GM10266 (cell line): ENCODE measurements at regions not wholly inside any gene's neighbourhood (a gene's known extent, or its start where the extent isn't known, plus 50 kb on each side); places are given as distances from the start of the nearest gene placed in this dataset.

Experiments
- DNase-seq: peaks from one replicate; pipeline ENCODE4 v3.0.0; 2012; ENCODE audit errors: extremely low spot score
- TF ChIP-seq, protein P1 (sequence below): IDR thresholded peaks from 2 replicates; pipeline ENCODE4 v1.5.1; 2012; ENCODE audit warnings: mild to moderate bottlenecking, low read depth; ENCODE audit not compliant: control insufficient read depth, insufficient read depth; ENCODE audit errors: missing control alignments

DNA sequence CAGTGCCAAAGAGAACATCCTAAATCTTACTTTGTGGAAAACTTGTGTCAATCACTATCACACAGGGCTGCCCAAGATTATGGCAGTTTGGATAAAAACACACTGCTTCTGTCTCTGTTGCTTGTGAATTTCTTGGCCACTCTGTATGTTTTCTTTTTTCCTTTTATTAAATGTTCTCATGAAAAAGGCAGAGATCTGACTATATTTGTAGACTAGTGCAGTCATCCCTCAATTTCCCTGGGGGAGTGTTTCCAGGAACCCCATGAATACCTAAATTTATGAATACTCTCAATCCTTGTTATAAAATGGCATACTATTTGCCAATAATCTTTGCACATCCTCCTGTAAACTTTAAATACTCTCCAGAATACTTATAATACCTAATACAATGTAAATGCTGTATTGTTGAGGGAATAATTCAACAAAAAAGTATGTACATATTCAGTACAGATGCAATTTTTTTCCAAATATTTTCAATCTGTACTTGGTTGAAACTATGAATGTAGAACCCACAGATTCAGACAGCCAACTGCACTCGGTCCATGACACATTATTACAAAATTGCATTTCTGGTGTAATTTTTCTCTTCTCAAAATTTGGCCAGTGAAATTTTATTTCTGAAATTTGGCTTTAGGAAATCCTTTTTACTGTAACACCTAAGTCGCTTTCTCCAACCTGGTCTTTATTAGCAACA, 391.9 kb upstream of the PRR16 start:
- TF ChIP-seq, protein P1, sequence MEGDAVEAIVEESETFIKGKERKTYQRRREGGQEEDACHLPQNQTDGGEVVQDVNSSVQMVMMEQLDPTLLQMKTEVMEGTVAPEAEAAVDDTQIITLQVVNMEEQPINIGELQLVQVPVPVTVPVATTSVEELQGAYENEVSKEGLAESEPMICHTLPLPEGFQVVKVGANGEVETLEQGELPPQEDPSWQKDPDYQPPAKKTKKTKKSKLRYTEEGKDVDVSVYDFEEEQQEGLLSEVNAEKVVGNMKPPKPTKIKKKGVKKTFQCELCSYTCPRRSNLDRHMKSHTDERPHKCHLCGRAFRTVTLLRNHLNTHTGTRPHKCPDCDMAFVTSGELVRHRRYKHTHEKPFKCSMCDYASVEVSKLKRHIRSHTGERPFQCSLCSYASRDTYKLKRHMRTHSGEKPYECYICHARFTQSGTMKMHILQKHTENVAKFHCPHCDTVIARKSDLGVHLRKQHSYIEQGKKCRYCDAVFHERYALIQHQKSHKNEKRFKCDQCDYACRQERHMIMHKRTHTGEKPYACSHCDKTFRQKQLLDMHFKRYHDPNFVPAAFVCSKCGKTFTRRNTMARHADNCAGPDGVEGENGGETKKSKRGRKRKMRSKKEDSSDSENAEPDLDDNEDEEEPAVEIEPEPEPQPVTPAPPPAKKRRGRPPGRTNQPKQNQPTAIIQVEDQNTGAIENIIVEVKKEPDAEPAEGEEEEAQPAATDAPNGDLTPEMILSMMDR: no peak
- no peak for DNase-seq

DNA sequence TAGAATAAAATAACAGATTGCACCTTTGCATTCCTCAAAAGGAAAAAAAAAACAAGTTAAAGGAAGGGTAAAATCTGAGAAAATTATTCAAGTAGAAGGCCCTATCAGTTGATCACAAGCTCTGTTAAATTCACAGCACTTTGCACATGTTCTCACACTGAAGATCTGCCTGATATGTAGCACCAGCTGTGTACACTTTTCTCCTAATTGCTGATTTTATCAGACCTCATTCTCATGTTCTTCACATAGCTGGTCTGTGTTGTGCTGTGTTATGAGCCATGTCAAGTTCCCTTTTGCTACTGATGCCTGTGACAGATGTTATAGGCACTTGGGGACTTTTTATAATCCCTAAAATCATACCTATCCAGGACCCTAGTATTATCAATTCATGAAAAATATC, 390.4 kb upstream of the PRR16 start:
- no peak for DNase-seq
- TF ChIP-seq, protein P1: no peak

DNA sequence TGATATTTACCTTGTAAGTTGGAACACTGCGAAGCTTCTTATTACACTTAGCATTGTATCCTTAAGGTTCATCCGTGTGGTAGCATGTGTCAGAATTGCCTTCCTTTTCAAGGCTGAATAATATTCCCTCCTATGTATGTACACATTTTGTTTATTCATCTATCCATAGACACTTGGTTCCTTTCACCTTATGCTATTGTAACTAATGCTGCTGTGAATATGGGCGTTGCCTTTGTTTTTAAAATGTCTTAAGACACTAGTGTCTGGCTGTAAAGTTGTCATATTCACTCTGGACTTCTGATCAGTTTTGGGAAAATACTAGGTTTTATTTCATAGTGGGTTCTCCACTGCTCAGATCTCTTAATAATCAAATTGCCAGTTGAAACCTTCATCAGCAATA, 383.3 kb upstream of the PRR16 start:
- TF ChIP-seq, protein P1: no peak

DNA sequence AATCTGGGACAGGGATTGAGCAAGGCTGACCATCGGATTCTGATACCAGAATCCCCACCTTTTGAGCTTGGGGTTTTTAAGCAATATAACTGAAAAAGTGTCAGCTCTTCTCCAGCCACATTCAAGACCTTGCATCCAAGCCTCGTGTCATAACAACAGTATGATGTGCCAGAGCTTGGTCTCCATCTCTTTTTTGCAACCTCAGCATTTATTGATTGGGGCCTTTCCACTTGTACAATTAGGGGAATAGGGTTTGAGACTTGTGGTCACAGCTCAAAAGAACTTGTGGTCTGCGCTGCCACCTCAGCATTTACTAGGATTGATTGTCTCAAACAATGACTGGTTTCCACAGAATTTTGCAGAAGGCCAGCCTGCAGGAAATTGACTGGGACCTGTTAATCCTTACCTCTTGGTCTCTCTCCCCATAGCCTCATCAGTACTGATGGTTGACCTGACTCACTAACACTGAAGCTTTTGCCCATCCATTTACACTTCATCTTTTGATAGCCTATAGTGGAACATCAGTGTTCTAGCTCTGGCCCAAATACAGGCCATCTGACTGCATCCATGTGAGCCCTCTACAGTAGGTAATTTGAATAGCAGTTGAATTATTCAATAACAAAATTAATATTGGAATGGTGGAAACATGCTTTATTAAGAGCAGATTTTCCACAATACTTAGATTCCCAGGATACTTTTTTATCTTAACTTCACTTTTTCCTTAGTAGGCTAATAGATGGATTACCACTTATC, 381.6 kb upstream of the PRR16 start:
- no peak for DNase-seq
- TF ChIP-seq, protein P1: no peak

More for the DNA sequence above, 383.3 kb upstream of the PRR16 start:
- no peak for DNase-seq

DNA sequence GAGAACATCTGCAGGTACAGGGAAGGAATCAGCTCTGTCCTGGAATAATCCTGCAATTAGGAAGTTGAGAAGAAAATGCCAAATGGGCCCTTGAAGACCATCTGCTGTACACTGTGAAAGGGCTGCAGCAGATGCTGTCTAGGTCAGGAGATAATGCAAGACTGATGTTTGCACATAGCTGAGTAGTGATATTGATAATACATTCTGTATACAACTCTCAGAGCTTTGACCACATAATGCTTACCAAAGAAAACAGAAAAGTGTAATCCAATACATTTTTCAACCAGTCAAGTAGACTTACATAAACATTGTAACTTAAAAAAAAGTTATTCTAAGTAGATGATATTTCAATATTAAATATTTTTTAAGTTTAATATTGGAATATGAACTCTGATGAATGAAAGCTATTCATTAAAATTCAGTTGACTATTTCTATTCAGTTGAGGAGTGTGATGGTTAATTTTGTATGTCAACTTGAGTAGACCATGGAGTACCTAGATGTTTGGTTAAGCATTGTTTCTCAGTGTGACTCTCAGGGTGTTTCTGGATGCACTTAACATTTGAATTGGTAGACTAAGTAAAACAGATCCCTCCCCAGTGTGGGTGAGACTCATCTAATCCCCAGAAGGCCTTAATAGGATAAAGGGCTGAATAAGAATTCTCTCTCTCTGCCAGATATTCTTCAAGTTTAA, 380.1 kb upstream of the PRR16 start:
- no peak for DNase-seq
- TF ChIP-seq, protein P1: no peak

DNA sequence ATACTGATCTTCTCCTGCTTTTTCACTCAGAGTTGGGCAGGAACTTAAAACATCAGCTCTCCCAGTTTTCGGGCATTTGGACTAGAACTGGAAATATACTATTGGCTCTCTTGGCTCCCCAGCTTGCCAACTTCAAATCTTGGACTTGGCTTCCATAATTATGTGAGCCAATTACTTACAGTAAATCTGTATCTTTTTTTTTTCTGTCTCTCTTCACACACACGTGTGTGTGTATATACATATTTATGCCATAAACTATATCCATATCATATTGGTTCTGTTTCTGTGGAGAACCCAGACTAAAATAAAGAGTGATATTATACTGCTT, 379.6 kb upstream of the PRR16 start:
- no peak for DNase-seq
- TF ChIP-seq, protein P1: no peak

DNA sequence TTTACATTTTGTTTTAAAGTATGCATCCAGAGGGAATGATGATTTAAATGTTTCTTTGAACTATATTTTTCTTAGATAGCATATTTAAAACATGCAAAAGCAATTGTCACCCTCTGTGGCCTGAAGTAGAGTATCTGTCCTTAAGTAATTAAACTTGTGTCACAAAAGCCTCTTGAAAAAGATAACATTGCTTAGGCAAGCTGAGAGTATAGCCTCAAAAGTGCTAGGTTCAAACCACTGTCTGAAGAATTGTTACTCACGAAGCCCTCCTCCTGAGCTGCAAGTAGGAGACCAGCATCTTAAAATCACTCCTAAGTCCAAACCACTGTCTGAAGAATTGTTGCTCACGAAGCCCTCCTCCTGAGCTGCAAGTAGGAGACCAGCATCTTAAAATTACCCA, 378.0 kb upstream of the PRR16 start:
- TF ChIP-seq, protein P1: no peak
- DNase-seq: no peak
